AG09309 (cell line): ENCODE measurements at regions not wholly inside any gene's neighbourhood (a gene's known extent, or its start where the extent isn't known, plus 50 kb on each side); places are given as distances from the start of the nearest gene placed in this dataset.

Experiments
- DNase-seq: peaks from one replicate; pipeline ENCODE4 v3.0.0-alpha.2; 2010; ENCODE audit warnings: low read depth
- H3K4me3 ChIP-seq: 2 replicates; pipeline ENCODE4 v1.5.1; 2011; ENCODE audit warnings: mild to moderate bottlenecking, low read depth, low read length, moderate library complexity; ENCODE audit not compliant: control insufficient read depth
- CTCF ChIP-seq: IDR thresholded peaks from 2 replicates; pipeline ENCODE4 v1.5.1; 2011; ENCODE audit warnings: mild to moderate bottlenecking, low read depth, low read length, inconsistent platforms; ENCODE audit not compliant: insufficient read depth, control insufficient read depth; ENCODE audit errors: missing control alignments

GRCh38 chr20:19942611-19943010, 74.6 kb upstream of the NAA20 start:
- TF ChIP-seq CTCF, result no peak
- H3K4me3 ChIP-seq, result no peak overlapping the region
- no peak for DNase-seq

GRCh38 chr20:19943061-19943521, 74.1 kb upstream of the NAA20 start:
- DNase-seq, result no peak
- TF ChIP-seq CTCF, result no peak

GRCh38 chr20:19944772-19945459, 72.2 kb upstream of the NAA20 start:
- no peak overlapping the region for H3K4me3 ChIP-seq
- no peak for TF ChIP-seq CTCF
- peak; percentile 44 for DNase-seq

More at GRCh38 chr20:19943061-19943521, 74.1 kb upstream of the NAA20 start:
- H3K4me3 ChIP-seq, result no peak overlapping the region

- DNase-seq, result no peak
- no peak overlapping the region for H3K4me3 ChIP-seq
- TF ChIP-seq CTCF, result no peak
Measured at GRCh38 chr20:19945732-19946670, 71.2 kb upstream of the NAA20 start.

- TF ChIP-seq CTCF, result no peak
- peak; percentile 16 for DNase-seq
- H3K4me3 ChIP-seq, result no peak overlapping the region
Measured at GRCh38 chr20:19947611-19948264, 69.4 kb upstream of the NAA20 start.

GRCh38 chr20:19949195-19949867, 67.8 kb upstream of the NAA20 start:
- DNase-seq, result no peak
- TF ChIP-seq CTCF, result no peak
- no peak overlapping the region for H3K4me3 ChIP-seq
